ENCODE measurements at regions not wholly inside any gene's neighbourhood (a gene's known extent, or its start where the extent isn't known, plus 50 kb on each side); places are given as distances from the start of the nearest gene placed in this dataset.

- 67 to 69% (median 69%) methylated on average over 3 of the region's 3 CpGs for WGBS, 3 donors
- TF ChIP-seq EP300 (IDR thresholded peaks at IDR 0.05) (no peak), POLR2A (IDR thresholded peaks at IDR 0.05) (no peak), CTCF (IDR thresholded peaks at IDR 0.05) (no peak)
- intact Hi-C loops (cut with DNase I), result no loop called here
Measured at GRCh38 chr3:168187233-168187632, 91.5 kb upstream of the GOLIM4 start.

GRCh38 chr3:168186293-168186983 is 90.7 kb upstream of the GOLIM4 start:
- intact Hi-C loops (cut with DNase I), result no loop called here
- no peaks in the 10 kb centered on the region for H3K4me1 ChIP-seq (ENCODE audit: insufficient read depth)
- H3K36me3 ChIP-seq, result no peaks in the 10 kb centered on the region
- H3K27ac ChIP-seq, result no peak overlapping the region
- TF ChIP-seq POLR2A (IDR thresholded peaks at IDR 0.05) (no peak), EP300 (IDR thresholded peaks at IDR 0.05) (no peak), CTCF (IDR thresholded peaks at IDR 0.05) (no peak)
- no peak for DNase-seq
- WGBS, 3 donors, result 87 to 91% (median 90%) methylated on average over 5 of the region's 5 CpGs
- no peak overlapping the region for H3K4me3 ChIP-seq
- no peaks in the 10 kb centered on the region for H3K27me3 ChIP-seq
- no peaks in the 10 kb centered on the region for H3K9me3 ChIP-seq

More at GRCh38 chr3:168187233-168187632, 91.5 kb upstream of the GOLIM4 start:
- Histone ChIP-seq H3K27me3 (no peaks in the 10 kb centered on the region), H3K36me3 (no peaks in the 10 kb centered on the region), H3K9me3 (no peaks in the 10 kb centered on the region), H3K4me3 (no peak overlapping the region), H3K4me1 (ENCODE audit: insufficient read depth) (no peaks in the 10 kb centered on the region), H3K27ac (no peak overlapping the region)
- DNase-seq, result no peak

GRCh38 chr3:168183774-168184173 is 88.0 kb upstream of the GOLIM4 start:
- H3K4me1 ChIP-seq (ENCODE audit: insufficient read depth), result no peaks in the 10 kb centered on the region
- no peaks in the 10 kb centered on the region for H3K9me3 ChIP-seq
- no peaks in the 10 kb centered on the region for H3K36me3 ChIP-seq
- 24 to 51% (median 32%) methylated on average over 1 of the region's 1 CpG for WGBS, 3 donors
- no peak for TF ChIP-seq POLR2A (IDR thresholded peaks at IDR 0.05)
- no peak for TF ChIP-seq CTCF (IDR thresholded peaks at IDR 0.05)
- no peak for TF ChIP-seq EP300 (IDR thresholded peaks at IDR 0.05)
- no peak overlapping the region for H3K27ac ChIP-seq
- no peaks in the 10 kb centered on the region for H3K27me3 ChIP-seq
- no peak overlapping the region for H3K4me3 ChIP-seq
- intact Hi-C loops (cut with DNase I), result no loop called here
- no peak for DNase-seq

GRCh38 chr3:168168743-168169142 is 73.0 kb upstream of the GOLIM4 start:
- no peaks in the 10 kb centered on the region for H3K27me3 ChIP-seq
- no peaks in the 10 kb centered on the region for H3K36me3 ChIP-seq
- no peak overlapping the region for H3K27ac ChIP-seq
- H3K4me1 ChIP-seq (ENCODE audit: insufficient read depth), result no peaks in the 10 kb centered on the region
- no peaks in the 10 kb centered on the region for H3K9me3 ChIP-seq
- H3K4me3 ChIP-seq, result no peak overlapping the region
- no peak for DNase-seq
- WGBS, 3 donors, result 51 to 63% (median 59%) methylated on average over 3 of the region's 3 CpGs
- intact Hi-C loops (cut with DNase I), result loop anchor here in 3 of 4 donors (5.0 kb wide), 1 partner anchor 121 kb away; no protein-coding TSS in a partner anchor
- TF ChIP-seq POLR2A (IDR thresholded peaks at IDR 0.05) (no peak), CTCF (IDR thresholded peaks at IDR 0.05) (no peak), EP300 (IDR thresholded peaks at IDR 0.05) (no peak)

All from ovary (tissue), 7 donors.